DMS 273 treated with DMSO at 0.1 percent for 48 hours (cell line): ENCODE measurements at regions not wholly inside any gene's neighbourhood (a gene's known extent, or its start where the extent isn't known, plus 50 kb on each side); places are given as distances from the start of the nearest gene placed in this dataset.

Experiments
- DNase-seq: peaks from one replicate; lab custom pipeline; 2025; lab: John Stamatoyannopoulos, UW

GRCh38 chr13:103969520-103970050 lies 903.4 kb upstream of the SLC10A2 start:
- DNase-seq = no peak

- DNase-seq = no peak
Measured at GRCh38 chr13:103965506-103966243, 899.5 kb upstream of the SLC10A2 start.

GRCh38 chr13:103961784-103962183 lies 895.6 kb upstream of the SLC10A2 start:
- no peak for DNase-seq

GRCh38 chr13:103961129-103961528 lies 894.9 kb upstream of the SLC10A2 start:
- DNase-seq = no peak

- DNase-seq = no peak
Measured at GRCh38 chr13:103960001-103960400, 893.8 kb upstream of the SLC10A2 start.

GRCh38 chr13:103958691-103959090 lies 892.5 kb upstream of the SLC10A2 start:
- no peak for DNase-seq

- DNase-seq = no peak
Measured at GRCh38 chr13:103957939-103958338, 891.7 kb upstream of the SLC10A2 start.

- DNase-seq = no peak
Measured at GRCh38 chr13:103953859-103954258, 887.6 kb upstream of the SLC10A2 start.

- no peak for DNase-seq
Measured at GRCh38 chr13:103952183-103952582, 886.0 kb upstream of the SLC10A2 start.

- no peak for DNase-seq
Measured at GRCh38 chr13:103948426-103948825, 882.2 kb upstream of the SLC10A2 start.

GRCh38 chr13:103945836-103946235 lies 879.6 kb upstream of the SLC10A2 start:
- no peak for DNase-seq

- DNase-seq = no peak
Measured at GRCh38 chr13:103941506-103942140, 875.4 kb upstream of the SLC10A2 start.

- DNase-seq = no peak
Measured at GRCh38 chr13:103935117-103935516, 868.9 kb upstream of the SLC10A2 start.

- no peak for DNase-seq
Measured at GRCh38 chr13:103931885-103932284, 865.7 kb upstream of the SLC10A2 start.

- no peak for DNase-seq
Measured at GRCh38 chr13:103931331-103931845, 865.2 kb upstream of the SLC10A2 start.

GRCh38 chr13:103926118-103926517 lies 859.9 kb upstream of the SLC10A2 start:
- DNase-seq = no peak

- DNase-seq = no peak
Measured at GRCh38 chr13:103908911-103909310, 842.7 kb upstream of the SLC10A2 start.

- no peak for DNase-seq
Measured at GRCh38 chr13:103908274-103908673, 842.1 kb upstream of the SLC10A2 start.

GRCh38 chr13:103903790-103904189 lies 837.6 kb upstream of the SLC10A2 start:
- DNase-seq = no peak

GRCh38 chr13:103898481-103898880 lies 832.3 kb upstream of the SLC10A2 start:
- DNase-seq = no peak

GRCh38 chr13:103895835-103896531 lies 829.8 kb upstream of the SLC10A2 start:
- no peak for DNase-seq

GRCh38 chr13:103894626-103895025 lies 828.4 kb upstream of the SLC10A2 start:
- no peak for DNase-seq
